H1 (cell line): ENCODE measurements at regions not wholly inside any gene's neighbourhood (a gene's known extent, or its start where the extent isn't known, plus 50 kb on each side); places are given as distances from the start of the nearest gene placed in this dataset.

Source experiments
- ASH2L ChIP-seq: fragments of 200-600, 300-600 bp; sonication (generic); IDR thresholded peaks from one replicate; pipeline ENCODE4 v1.7.1; 2017; ENCODE audit warnings: low read length
- GABPA ChIP-seq: IDR thresholded peaks from 2 replicates; pipeline ENCODE4 v1.6.1; 2011; ENCODE audit warnings: mild to moderate bottlenecking, low read length, moderate library complexity, borderline replicate concordance; ENCODE audit not compliant: insufficient read depth
- GTF2F1 ChIP-seq: IDR thresholded peaks from 2 replicates; pipeline ENCODE4 v1.6.1; 2012; ENCODE audit warnings: low read depth, low read length, improper control_type of control experiment, borderline replicate concordance
- KDM5A ChIP-seq: fragments of 200-600 bp; IDR thresholded peaks from 2 replicates; pipeline ENCODE4 v1.7.1; 2012; ENCODE audit warnings: mild to moderate bottlenecking, low read length, inconsistent platforms, mixed read lengths
- POU5F1 ChIP-seq: IDR thresholded peaks from 2 replicates; pipeline ENCODE4 v1.6.1; 2011; ENCODE audit warnings: low read depth, mild to moderate bottlenecking, low read length, moderate library complexity
- TF ChIP-seq, protein P1 (sequence below): fragments of 300-600 bp; sonication (generic); IDR thresholded peaks from 2 replicates; pipeline ENCODE4 v1.7.1; 2012; ENCODE audit warnings: low read length, moderate library complexity, mild to moderate bottlenecking, inconsistent platforms; ENCODE audit not compliant: insufficient replicate concordance
- TF ChIP-seq, protein P2 (sequence below): IDR thresholded peaks from 2 replicates; pipeline ENCODE4 v1.6.1; 2012; ENCODE audit warnings: low read length, inconsistent platforms

DNA sequence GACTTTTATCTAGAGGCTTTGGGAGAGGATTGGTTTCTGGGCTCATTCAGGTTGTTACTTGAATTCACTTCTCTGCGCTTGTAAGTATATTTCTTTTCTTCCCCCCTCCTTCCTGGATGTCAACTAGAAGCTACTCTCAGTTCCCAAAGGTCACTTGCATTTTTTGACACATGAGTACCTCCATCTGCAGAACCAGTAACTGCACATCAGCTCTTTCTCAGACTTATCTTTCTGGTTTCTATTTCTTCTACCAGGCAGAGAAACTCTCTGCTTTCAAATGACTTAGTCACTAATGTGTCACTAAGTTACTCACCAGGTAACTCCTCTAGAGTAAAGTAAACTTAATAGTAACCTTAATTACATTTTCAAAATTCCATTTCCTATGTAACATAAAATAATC, 773.0 kb upstream of the LUZP2 start (continued):
- TF ChIP-seq, protein P1, sequence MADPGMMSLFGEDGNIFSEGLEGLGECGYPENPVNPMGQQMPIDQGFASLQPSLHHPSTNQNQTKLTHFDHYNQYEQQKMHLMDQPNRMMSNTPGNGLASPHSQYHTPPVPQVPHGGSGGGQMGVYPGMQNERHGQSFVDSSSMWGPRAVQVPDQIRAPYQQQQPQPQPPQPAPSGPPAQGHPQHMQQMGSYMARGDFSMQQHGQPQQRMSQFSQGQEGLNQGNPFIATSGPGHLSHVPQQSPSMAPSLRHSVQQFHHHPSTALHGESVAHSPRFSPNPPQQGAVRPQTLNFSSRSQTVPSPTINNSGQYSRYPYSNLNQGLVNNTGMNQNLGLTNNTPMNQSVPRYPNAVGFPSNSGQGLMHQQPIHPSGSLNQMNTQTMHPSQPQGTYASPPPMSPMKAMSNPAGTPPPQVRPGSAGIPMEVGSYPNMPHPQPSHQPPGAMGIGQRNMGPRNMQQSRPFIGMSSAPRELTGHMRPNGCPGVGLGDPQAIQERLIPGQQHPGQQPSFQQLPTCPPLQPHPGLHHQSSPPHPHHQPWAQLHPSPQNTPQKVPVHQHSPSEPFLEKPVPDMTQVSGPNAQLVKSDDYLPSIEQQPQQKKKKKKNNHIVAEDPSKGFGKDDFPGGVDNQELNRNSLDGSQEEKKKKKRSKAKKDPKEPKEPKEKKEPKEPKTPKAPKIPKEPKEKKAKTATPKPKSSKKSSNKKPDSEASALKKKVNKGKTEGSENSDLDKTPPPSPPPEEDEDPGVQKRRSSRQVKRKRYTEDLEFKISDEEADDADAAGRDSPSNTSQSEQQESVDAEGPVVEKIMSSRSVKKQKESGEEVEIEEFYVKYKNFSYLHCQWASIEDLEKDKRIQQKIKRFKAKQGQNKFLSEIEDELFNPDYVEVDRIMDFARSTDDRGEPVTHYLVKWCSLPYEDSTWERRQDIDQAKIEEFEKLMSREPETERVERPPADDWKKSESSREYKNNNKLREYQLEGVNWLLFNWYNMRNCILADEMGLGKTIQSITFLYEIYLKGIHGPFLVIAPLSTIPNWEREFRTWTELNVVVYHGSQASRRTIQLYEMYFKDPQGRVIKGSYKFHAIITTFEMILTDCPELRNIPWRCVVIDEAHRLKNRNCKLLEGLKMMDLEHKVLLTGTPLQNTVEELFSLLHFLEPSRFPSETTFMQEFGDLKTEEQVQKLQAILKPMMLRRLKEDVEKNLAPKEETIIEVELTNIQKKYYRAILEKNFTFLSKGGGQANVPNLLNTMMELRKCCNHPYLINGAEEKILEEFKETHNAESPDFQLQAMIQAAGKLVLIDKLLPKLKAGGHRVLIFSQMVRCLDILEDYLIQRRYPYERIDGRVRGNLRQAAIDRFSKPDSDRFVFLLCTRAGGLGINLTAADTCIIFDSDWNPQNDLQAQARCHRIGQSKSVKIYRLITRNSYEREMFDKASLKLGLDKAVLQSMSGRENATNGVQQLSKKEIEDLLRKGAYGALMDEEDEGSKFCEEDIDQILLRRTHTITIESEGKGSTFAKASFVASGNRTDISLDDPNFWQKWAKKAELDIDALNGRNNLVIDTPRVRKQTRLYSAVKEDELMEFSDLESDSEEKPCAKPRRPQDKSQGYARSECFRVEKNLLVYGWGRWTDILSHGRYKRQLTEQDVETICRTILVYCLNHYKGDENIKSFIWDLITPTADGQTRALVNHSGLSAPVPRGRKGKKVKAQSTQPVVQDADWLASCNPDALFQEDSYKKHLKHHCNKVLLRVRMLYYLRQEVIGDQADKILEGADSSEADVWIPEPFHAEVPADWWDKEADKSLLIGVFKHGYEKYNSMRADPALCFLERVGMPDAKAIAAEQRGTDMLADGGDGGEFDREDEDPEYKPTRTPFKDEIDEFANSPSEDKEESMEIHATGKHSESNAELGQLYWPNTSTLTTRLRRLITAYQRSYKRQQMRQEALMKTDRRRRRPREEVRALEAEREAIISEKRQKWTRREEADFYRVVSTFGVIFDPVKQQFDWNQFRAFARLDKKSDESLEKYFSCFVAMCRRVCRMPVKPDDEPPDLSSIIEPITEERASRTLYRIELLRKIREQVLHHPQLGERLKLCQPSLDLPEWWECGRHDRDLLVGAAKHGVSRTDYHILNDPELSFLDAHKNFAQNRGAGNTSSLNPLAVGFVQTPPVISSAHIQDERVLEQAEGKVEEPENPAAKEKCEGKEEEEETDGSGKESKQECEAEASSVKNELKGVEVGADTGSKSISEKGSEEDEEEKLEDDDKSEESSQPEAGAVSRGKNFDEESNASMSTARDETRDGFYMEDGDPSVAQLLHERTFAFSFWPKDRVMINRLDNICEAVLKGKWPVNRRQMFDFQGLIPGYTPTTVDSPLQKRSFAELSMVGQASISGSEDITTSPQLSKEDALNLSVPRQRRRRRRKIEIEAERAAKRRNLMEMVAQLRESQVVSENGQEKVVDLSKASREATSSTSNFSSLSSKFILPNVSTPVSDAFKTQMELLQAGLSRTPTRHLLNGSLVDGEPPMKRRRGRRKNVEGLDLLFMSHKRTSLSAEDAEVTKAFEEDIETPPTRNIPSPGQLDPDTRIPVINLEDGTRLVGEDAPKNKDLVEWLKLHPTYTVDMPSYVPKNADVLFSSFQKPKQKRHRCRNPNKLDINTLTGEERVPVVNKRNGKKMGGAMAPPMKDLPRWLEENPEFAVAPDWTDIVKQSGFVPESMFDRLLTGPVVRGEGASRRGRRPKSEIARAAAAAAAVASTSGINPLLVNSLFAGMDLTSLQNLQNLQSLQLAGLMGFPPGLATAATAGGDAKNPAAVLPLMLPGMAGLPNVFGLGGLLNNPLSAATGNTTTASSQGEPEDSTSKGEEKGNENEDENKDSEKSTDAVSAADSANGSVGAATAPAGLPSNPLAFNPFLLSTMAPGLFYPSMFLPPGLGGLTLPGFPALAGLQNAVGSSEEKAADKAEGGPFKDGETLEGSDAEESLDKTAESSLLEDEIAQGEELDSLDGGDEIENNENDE = no peak
- no peak for TF ChIP-seq POU5F1
- TF ChIP-seq KDM5A = no peak
- no peak for TF ChIP-seq GABPA
- no peak for TF ChIP-seq ASH2L
- no peak for TF ChIP-seq GTF2F1
- TF ChIP-seq, protein P2, sequence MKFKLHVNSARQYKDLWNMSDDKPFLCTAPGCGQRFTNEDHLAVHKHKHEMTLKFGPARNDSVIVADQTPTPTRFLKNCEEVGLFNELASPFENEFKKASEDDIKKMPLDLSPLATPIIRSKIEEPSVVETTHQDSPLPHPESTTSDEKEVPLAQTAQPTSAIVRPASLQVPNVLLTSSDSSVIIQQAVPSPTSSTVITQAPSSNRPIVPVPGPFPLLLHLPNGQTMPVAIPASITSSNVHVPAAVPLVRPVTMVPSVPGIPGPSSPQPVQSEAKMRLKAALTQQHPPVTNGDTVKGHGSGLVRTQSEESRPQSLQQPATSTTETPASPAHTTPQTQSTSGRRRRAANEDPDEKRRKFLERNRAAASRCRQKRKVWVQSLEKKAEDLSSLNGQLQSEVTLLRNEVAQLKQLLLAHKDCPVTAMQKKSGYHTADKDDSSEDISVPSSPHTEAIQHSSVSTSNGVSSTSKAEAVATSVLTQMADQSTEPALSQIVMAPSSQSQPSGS = no peak
